ENCODE measurements at regions not wholly inside any gene's neighbourhood (a gene's known extent, or its start where the extent isn't known, plus 50 kb on each side); places are given as distances from the start of the nearest gene placed in this dataset.

DNA sequence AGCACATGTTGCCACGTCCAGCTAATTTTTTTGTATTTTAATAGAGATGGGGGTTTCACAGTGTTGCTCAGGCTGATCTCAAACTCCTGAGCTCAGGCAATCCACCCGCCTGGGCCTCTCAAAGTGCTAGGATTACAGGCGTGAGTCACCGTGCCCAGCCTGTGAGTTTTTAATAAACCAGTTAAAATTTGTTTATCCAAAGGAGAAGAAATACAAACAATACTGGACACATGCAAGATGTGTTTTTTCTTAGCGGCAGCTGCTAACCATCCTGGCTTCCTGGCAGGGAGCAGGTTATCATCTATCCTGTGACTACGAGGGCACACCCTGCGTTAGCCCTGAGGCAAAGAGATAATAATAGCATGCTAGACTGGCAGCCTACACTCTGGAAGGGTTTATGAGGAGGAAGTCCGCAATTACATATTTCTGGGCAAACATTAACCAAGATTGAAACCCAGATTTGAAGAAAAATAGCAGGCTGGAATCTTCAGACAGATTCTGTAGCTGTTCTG is 191.4 kb downstream of the SPRY1 start:
- Histone ChIP-seq H3K36me3 (ENCODE audit: insufficient read depth, low read length) (no peaks in the 10 kb centered on the region), H3K4me1 (ENCODE audit: insufficient read depth, low read length) (no peaks in the 10 kb centered on the region), H3K27me3 (ENCODE audit: insufficient read depth, low read length) (no peaks in the 10 kb centered on the region), H3K9me3 (ENCODE audit: control insufficient read depth in 1 of 2, low read length in 2 of 2) (no peaks in the 10 kb centered on the region), H3K4me3 (ENCODE audit: low read length in 2 of 2) (no peak overlapping the region), H3K27ac (ENCODE audit: low read depth, low read length) (no peak overlapping the region)
- Mint-ChIP-seq H3K9me3 (no peaks in the 10 kb centered on the region), H3K27ac (no peak overlapping the region), H3K4me1 (no peaks in the 10 kb centered on the region), H3K27me3 (no peaks in the 10 kb centered on the region), H3K36me3 (no peaks in the 10 kb centered on the region), H3K4me3 (no peak overlapping the region)
- ChIA-PET CTCF (ENCODE audit: partially characterized antibody) (no interaction called here), POLR2A (ENCODE audit: partially characterized antibody) (no interaction called here)
- DNase-seq: no peak
- intact Hi-C loops (cut with micrococcal nuclease): no loop called here

DNA sequence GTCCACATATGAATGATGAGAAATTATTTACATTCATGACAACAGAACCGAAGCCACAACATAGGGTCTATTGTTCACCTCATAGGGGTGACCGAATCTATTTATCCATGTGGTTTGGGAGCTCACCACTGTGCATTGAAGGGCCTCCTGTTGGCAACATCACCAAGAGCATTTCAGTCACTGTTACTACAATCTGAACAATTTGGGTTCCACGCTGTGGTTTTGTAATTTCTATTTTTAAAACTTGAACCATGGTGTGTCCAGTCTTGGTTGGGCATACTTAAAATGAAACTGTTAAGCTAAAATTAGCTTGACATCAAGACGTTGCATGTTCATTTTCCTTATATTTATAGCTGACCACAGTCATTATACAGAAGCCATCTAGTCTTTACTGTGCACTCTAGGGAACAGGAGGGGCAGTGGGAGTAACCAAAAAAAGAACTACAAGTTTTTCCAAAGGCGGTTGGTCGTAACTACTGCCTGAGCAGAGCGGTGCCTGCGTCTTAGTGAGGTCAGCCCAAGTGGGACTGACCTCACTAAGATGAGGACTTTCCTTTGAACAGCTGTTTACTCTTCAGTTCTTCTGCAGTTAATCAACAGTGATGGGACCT is 192.1 kb downstream of the SPRY1 start:
- POLR2A ChIA-PET (ENCODE audit: partially characterized antibody): no interaction called here

GRCh38 chr4:123589301-123589700 is 192.7 kb downstream of the SPRY1 start:
- Mint-ChIP-seq H3K4me3 (no peak overlapping the region), H3K4me1 (no peaks in the 10 kb centered on the region), H3K36me3 (no peaks in the 10 kb centered on the region), H3K27me3 (no peaks in the 10 kb centered on the region), H3K9me3 (no peaks in the 10 kb centered on the region), H3K27ac (no peak overlapping the region)
- Histone ChIP-seq H3K4me1 (ENCODE audit: insufficient read depth, low read length) (no peaks in the 10 kb centered on the region), H3K36me3 (ENCODE audit: insufficient read depth, low read length) (no peaks in the 10 kb centered on the region), H3K27ac (ENCODE audit: low read depth, low read length) (no peak overlapping the region), H3K4me3 (ENCODE audit: low read length in 2 of 2) (no peak overlapping the region), H3K27me3 (ENCODE audit: insufficient read depth, low read length) (no peaks in the 10 kb centered on the region), H3K9me3 (ENCODE audit: control insufficient read depth in 1 of 2, low read length in 2 of 2) (no peaks in the 10 kb centered on the region)
- ChIA-PET POLR2A (ENCODE audit: partially characterized antibody) (no interaction called here), CTCF (ENCODE audit: partially characterized antibody) (no interaction called here)
- no peak for DNase-seq
- intact Hi-C loops (cut with micrococcal nuclease): no loop called here

More for the DNA sequence above, 192.1 kb downstream of the SPRY1 start:
- DNase-seq: no peak
- H3K4me1 Mint-ChIP-seq: no peaks in the 10 kb centered on the region
- H3K27ac Mint-ChIP-seq: no peak overlapping the region
- H3K9me3 Mint-ChIP-seq: no peaks in the 10 kb centered on the region
- H3K36me3 ChIP-seq (ENCODE audit: insufficient read depth, low read length): no peaks in the 10 kb centered on the region
- CTCF ChIA-PET (ENCODE audit: partially characterized antibody): no interaction called here
- no peak overlapping the region for H3K27ac ChIP-seq (ENCODE audit: low read depth, low read length)
- no peaks in the 10 kb centered on the region for H3K27me3 Mint-ChIP-seq
- no peaks in the 10 kb centered on the region for H3K36me3 Mint-ChIP-seq
- no peaks in the 10 kb centered on the region for H3K9me3 ChIP-seq (ENCODE audit: control insufficient read depth in 1 of 2, low read length in 2 of 2)
- H3K4me3 ChIP-seq (ENCODE audit: low read length in 2 of 2): no peak overlapping the region
- no peaks in the 10 kb centered on the region for H3K27me3 ChIP-seq (ENCODE audit: insufficient read depth, low read length)
- intact Hi-C loops (cut with micrococcal nuclease): no loop called here
- H3K4me1 ChIP-seq (ENCODE audit: insufficient read depth, low read length): no peaks in the 10 kb centered on the region
- H3K4me3 Mint-ChIP-seq: no peak overlapping the region

- Mint-ChIP-seq H3K4me3 (no peak overlapping the region), H3K36me3 (no peaks in the 10 kb centered on the region), H3K9me3 (peaks cover 0 to 2% (median 0%) of the 10 kb centered on the region in 8 donors), H3K27me3 (no peaks in the 10 kb centered on the region), H3K4me1 (no peaks in the 10 kb centered on the region), H3K27ac (no peak overlapping the region)
- no peak for DNase-seq
- intact Hi-C loops (cut with micrococcal nuclease): no loop called here
- ChIA-PET CTCF (ENCODE audit: partially characterized antibody) (no interaction called here), POLR2A (ENCODE audit: partially characterized antibody) (no interaction called here)
- H3K4me3 ChIP-seq (ENCODE audit: low read length in 2 of 2): no peak overlapping the region
- H3K27ac ChIP-seq (ENCODE audit: low read depth, low read length): no peak overlapping the region
- H3K36me3 ChIP-seq (ENCODE audit: insufficient read depth, low read length): no peaks in the 10 kb centered on the region
- no peaks in the 10 kb centered on the region for H3K27me3 ChIP-seq (ENCODE audit: insufficient read depth, low read length)
- no peaks in the 10 kb centered on the region for H3K9me3 ChIP-seq (ENCODE audit: control insufficient read depth in 1 of 2, low read length in 2 of 2)
- no peaks in the 10 kb centered on the region for H3K4me1 ChIP-seq (ENCODE audit: insufficient read depth, low read length)
These were observed 195.3 kb downstream of the SPRY1 start for GRCh38 chr4:123591875-123592274.

DNA sequence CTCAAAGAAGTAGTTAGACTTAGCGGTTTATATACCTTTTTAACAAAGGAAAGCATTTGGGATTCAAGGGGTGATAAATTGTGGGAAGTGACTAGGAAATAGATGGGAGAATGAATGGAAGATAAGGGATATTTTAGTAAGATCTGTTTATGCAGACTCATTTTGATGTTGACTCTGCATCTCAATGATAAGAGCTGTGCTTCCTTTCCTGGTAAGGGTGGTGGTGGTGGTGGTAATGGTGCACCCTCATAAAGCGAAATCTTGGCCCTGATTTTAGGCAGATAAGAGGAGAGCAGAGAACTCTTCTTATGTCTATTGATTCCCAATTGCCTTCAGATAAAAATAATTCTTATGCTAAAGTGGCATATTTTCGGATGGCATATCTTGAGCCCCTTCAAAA is 197.1 kb downstream of the SPRY1 start:
- H3K4me1 Mint-ChIP-seq: no peaks in the 10 kb centered on the region
- no peak for DNase-seq
- no peak overlapping the region for H3K27ac ChIP-seq (ENCODE audit: low read depth, low read length)
- H3K4me1 ChIP-seq (ENCODE audit: insufficient read depth, low read length): no peaks in the 10 kb centered on the region
- H3K9me3 Mint-ChIP-seq: peaks cover 0 to 2% (median 0%) of the 10 kb centered on the region in 8 donors
- intact Hi-C loops (cut with micrococcal nuclease): no loop called here
- CTCF ChIA-PET (ENCODE audit: partially characterized antibody): no interaction called here
- no peaks in the 10 kb centered on the region for H3K27me3 ChIP-seq (ENCODE audit: insufficient read depth, low read length)
- H3K4me3 Mint-ChIP-seq: no peak overlapping the region
- no peaks in the 10 kb centered on the region for H3K9me3 ChIP-seq (ENCODE audit: control insufficient read depth in 1 of 2, low read length in 2 of 2)
- no peak overlapping the region for H3K4me3 ChIP-seq (ENCODE audit: low read length in 2 of 2)
- H3K27me3 Mint-ChIP-seq: no peaks in the 10 kb centered on the region
- H3K36me3 Mint-ChIP-seq: no peaks in the 10 kb centered on the region
- H3K27ac Mint-ChIP-seq: no peak overlapping the region
- POLR2A ChIA-PET (ENCODE audit: partially characterized antibody): no interaction called here
- no peaks in the 10 kb centered on the region for H3K36me3 ChIP-seq (ENCODE audit: insufficient read depth, low read length)

GRCh38 chr4:123596805-123597204 is 200.2 kb downstream of the SPRY1 start:
- Mint-ChIP-seq H3K27me3 (no peaks in the 10 kb centered on the region), H3K9me3 (peaks cover 0 to 2% (median 0%) of the 10 kb centered on the region in 8 donors), H3K27ac (no peak overlapping the region), H3K4me1 (peaks cover 10 to 17% (median 16%) of the 10 kb centered on the region in 4 donors), H3K36me3 (no peaks in the 10 kb centered on the region), H3K4me3 (no peak overlapping the region)
- Histone ChIP-seq H3K27ac (ENCODE audit: low read depth, low read length) (no peak overlapping the region), H3K4me1 (ENCODE audit: insufficient read depth, low read length) (peaks cover 21% of the 10 kb centered on the region), H3K36me3 (ENCODE audit: insufficient read depth, low read length) (no peaks in the 10 kb centered on the region), H3K27me3 (ENCODE audit: insufficient read depth, low read length) (no peaks in the 10 kb centered on the region), H3K9me3 (ENCODE audit: control insufficient read depth in 1 of 2, low read length in 2 of 2) (no peaks in the 10 kb centered on the region), H3K4me3 (ENCODE audit: low read length in 2 of 2) (no peak overlapping the region)
- no peak for DNase-seq
- CTCF ChIA-PET (ENCODE audit: partially characterized antibody): no interaction called here
- POLR2A ChIA-PET (ENCODE audit: partially characterized antibody): no interaction called here
- intact Hi-C loops (cut with micrococcal nuclease): no loop called here

- POLR2A ChIA-PET (ENCODE audit: partially characterized antibody): no interaction called here
- intact Hi-C loops (cut with micrococcal nuclease): no loop called here
- H3K27ac Mint-ChIP-seq: no peak overlapping the region
These were observed 201.0 kb downstream of the SPRY1 start for GRCh38 chr4:123597586-123597985.

More at GRCh38 chr4:123597586-123597985, 201.0 kb downstream of the SPRY1 start:
- H3K4me3 Mint-ChIP-seq: no peak overlapping the region
- H3K4me1 Mint-ChIP-seq: peaks cover 10 to 18% (median 16%) of the 10 kb centered on the region in 4 donors
- CTCF ChIA-PET (ENCODE audit: partially characterized antibody): no interaction called here
- Histone ChIP-seq H3K36me3 (ENCODE audit: insufficient read depth, low read length) (no peaks in the 10 kb centered on the region), H3K27ac (ENCODE audit: low read depth, low read length) (no peak overlapping the region), H3K4me1 (ENCODE audit: insufficient read depth, low read length) (peaks cover 21% of the 10 kb centered on the region), H3K27me3 (ENCODE audit: insufficient read depth, low read length) (no peaks in the 10 kb centered on the region), H3K9me3 (ENCODE audit: control insufficient read depth in 1 of 2, low read length in 2 of 2) (no peaks in the 10 kb centered on the region), H3K4me3 (ENCODE audit: low read length in 2 of 2) (no peak overlapping the region)
- H3K9me3 Mint-ChIP-seq: peaks cover 0 to 2% (median 0%) of the 10 kb centered on the region in 8 donors
- DNase-seq: no peak
- no peaks in the 10 kb centered on the region for H3K36me3 Mint-ChIP-seq
- H3K27me3 Mint-ChIP-seq: no peaks in the 10 kb centered on the region
